OCI-LY1 (cell line): ENCODE measurements at regions not wholly inside any gene's neighbourhood (a gene's known extent, or its start where the extent isn't known, plus 50 kb on each side); places are given as distances from the start of the nearest gene placed in this dataset.

ENCODE experiments used
- EZH2 ChIP-seq: fragments of 200-600 bp; sonication (generic), shearing (Covaris generic); IDR thresholded peaks from 2 replicates; pipeline ENCODE4 v1.8.0; 2017; ENCODE audit warnings: borderline replicate concordance, mixed run types, mild to moderate bottlenecking, antibody characterized with exemption, low read length, moderate library complexity, mixed read lengths
- TF ChIP-seq, protein P1 (sequence below): fragments of 200-600 bp; sonication (generic), shearing (Covaris generic); IDR thresholded peaks from 2 replicates; pipeline ENCODE4 v1.5.1; 2017; ENCODE audit warnings: mild to moderate bottlenecking, antibody characterized with exemption, low read length, moderate library complexity, mixed read lengths

GRCh38 chr14:51462706-51463105, 189.0 kb upstream of the FRMD6 start:
- TF ChIP-seq, protein P1, sequence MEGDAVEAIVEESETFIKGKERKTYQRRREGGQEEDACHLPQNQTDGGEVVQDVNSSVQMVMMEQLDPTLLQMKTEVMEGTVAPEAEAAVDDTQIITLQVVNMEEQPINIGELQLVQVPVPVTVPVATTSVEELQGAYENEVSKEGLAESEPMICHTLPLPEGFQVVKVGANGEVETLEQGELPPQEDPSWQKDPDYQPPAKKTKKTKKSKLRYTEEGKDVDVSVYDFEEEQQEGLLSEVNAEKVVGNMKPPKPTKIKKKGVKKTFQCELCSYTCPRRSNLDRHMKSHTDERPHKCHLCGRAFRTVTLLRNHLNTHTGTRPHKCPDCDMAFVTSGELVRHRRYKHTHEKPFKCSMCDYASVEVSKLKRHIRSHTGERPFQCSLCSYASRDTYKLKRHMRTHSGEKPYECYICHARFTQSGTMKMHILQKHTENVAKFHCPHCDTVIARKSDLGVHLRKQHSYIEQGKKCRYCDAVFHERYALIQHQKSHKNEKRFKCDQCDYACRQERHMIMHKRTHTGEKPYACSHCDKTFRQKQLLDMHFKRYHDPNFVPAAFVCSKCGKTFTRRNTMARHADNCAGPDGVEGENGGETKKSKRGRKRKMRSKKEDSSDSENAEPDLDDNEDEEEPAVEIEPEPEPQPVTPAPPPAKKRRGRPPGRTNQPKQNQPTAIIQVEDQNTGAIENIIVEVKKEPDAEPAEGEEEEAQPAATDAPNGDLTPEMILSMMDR, result no peak
- no peak for TF ChIP-seq EZH2
